NCI-H774 (cell line): ENCODE measurements at regions not wholly inside any gene's neighbourhood (a gene's known extent, or its start where the extent isn't known, plus 50 kb on each side); places are given as distances from the start of the nearest gene placed in this dataset.

Experiments used
- DNase-seq: peaks from one replicate; lab custom pipeline; 2025; lab: John Stamatoyannopoulos, UW

DNA sequence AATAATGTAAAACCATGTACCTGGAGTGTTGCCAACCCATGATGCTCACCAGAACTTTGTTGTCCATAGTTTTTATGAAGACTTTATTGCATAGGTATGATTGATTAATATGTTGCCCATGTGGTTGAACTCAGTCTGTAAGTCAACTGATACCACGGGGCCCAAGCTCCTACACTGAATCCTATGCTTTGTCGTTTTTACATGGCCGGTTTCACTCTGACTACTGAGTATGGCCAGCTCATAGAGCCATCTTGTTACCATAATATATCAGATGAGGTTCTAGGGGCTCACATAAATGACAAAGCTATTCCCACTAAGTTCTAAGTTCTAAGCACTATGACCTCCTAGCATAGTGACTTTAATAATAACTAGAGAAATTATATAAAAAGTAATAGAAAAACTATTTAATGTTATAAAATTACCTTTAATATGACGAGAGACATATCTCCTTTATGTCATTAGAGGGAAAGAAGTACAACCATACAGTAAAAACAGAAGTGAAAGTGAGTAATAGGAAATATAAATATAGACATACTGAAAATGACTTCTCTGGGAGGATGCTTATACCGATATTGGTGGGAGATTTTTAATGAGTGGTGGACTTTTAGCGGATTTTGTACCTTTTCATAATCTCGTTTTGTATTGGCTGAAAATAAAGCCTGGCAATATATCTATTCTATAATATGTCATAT is 983.4 kb upstream of the PRMT6 start:
- DNase-seq, result no peak

GRCh38 chr1:106080608-106081325 is 975.7 kb upstream of the PRMT6 start:
- no peak for DNase-seq

- no peak for DNase-seq
These were observed 945.4 kb upstream of the PRMT6 start for GRCh38 chr1:106111044-106111443.

DNA sequence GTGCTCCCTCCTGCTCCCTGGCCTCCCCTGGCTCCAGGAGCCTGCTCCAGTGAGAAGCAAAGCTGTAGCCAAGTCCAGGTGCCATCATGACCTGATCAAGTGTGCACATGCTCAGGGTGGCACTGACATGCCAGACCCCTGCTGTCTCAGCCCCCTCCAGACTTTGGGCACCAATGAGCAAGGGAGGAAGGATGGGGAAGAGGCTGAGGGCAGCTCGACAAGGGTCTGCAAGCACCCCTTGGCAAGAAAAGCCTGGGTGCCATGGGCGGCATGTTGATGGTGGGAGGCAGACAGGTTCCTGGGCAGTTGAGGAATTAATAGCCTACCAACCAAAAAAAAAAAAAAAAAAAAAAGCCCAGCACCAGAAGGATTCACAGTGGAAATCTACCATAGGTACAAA is 942.6 kb upstream of the PRMT6 start:
- no peak for DNase-seq

DNA sequence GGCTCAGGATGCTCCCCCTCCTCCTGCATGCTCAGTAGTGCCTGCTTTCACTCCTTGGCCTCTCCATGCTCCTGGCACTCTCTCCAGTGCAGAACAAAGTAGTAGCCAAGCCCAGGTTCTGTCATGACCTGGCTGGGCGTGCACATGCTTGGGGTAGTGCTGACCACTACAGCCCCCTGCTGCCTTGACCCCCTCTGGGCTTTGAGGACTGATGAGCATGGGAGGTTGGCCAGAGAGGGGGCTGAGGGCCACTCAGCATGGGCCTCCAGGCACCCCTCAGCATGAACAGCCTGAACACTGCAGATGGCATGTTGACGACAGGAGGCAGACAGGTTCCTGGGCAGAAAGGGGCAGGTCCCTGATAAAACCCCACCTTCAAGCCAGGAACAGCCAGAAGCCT is 935.7 kb upstream of the PRMT6 start:
- no peak for DNase-seq

GRCh38 chr1:106121728-106122127 is 934.7 kb upstream of the PRMT6 start:
- no peak for DNase-seq

GRCh38 chr1:106134561-106134960 is 921.9 kb upstream of the PRMT6 start:
- no peak for DNase-seq

- DNase-seq, result no peak
These were observed 883.4 kb upstream of the PRMT6 start for GRCh38 chr1:106173101-106173500.

- no peak for DNase-seq
These were observed 877.7 kb upstream of the PRMT6 start for GRCh38 chr1:106178791-106179190.

GRCh38 chr1:106181866-106182265 is 874.6 kb upstream of the PRMT6 start:
- no peak for DNase-seq

- DNase-seq, result no peak
These were observed 871.4 kb upstream of the PRMT6 start for GRCh38 chr1:106185089-106185488.

DNA sequence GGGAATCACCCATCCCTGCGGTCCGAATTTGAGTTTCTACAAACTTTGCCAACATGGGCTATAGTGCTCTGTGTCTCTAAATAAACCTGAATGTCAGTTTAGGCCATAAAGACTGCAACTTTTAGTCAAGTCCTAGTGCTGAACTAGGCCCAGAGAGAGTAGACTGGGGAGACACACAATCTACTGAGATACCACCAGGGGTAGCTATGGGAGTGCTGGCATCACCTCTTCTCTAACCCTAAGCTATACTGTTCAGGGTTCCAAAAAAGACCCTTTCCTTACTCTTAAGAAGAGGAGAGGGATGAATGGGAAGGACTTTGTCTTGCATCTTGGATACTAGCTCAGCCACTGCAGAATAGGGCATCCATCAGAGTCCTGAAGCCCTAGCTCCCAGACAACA is 866.7 kb upstream of the PRMT6 start:
- DNase-seq, result no peak

DNA sequence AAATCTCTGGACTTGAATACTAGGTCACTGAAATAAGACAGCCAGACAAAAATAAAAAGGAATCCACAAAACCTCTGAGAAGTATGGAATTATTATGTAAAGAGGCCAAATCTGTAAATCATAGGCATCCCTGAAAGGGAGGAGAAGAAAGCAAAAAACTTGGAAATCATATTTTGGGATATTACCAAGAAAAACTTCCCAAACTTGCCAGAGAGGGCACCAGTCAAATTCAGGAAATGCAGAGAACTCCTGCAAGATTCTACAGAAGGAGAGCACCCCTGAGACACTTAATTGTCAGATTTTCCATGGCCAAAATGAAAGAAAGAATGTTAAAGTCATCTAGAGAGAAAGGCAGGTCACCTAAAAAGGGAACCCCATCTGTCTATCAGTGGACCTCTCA is 862.3 kb upstream of the PRMT6 start:
- DNase-seq, result no peak

DNA sequence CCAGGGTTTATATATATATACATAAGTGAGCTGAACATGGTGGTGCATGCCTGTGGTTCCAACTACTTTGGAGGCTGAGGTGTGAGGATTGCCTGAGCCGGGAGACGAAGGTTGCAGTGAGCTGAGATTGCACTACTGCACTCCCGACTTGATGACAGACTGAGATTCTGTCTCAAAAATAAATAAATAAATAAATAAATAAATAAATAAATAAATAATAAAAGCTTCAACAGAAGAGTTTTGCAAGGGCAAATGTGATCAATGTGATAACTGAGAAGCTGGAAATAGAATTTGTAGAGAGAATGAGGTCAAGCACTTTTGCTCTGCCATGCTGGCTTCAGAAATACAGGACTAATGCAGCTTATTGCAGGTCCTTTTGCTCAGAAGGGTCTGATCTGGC is 855.8 kb upstream of the PRMT6 start:
- no peak for DNase-seq

- no peak for DNase-seq
These were observed 849.3 kb upstream of the PRMT6 start for GRCh38 chr1:106207185-106207584.

GRCh38 chr1:106217765-106218164 is 838.7 kb upstream of the PRMT6 start:
- DNase-seq, result no peak

DNA sequence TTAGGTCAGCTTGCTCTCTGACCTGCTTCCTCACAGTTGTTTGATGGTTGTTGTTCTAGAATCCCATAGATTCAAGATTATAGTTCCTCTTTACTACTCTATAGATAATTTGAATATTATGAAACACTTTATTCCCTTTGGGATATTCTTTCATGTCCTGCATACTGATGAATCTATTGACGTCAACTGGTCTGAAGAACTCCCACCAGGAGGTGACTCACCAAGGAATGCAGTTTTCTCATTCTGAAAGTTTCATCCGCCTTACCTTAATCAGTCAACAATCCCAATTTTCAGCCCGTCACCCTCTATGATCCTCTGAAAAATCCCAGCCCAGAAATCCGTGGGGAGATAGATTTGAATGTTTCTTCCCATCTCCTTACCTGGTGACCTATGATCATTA is 834.1 kb upstream of the PRMT6 start:
- no peak for DNase-seq

GRCh38 chr1:106223213-106223612 is 833.3 kb upstream of the PRMT6 start:
- DNase-seq, result no peak

- no peak for DNase-seq
These were observed 832.0 kb upstream of the PRMT6 start for GRCh38 chr1:106224426-106224825.

GRCh38 chr1:106225403-106225802 is 831.1 kb upstream of the PRMT6 start:
- no peak for DNase-seq

GRCh38 chr1:106226550-106226949 is 829.9 kb upstream of the PRMT6 start:
- DNase-seq, result no peak

GRCh38 chr1:106232128-106232527 is 824.3 kb upstream of the PRMT6 start:
- no peak for DNase-seq

DNA sequence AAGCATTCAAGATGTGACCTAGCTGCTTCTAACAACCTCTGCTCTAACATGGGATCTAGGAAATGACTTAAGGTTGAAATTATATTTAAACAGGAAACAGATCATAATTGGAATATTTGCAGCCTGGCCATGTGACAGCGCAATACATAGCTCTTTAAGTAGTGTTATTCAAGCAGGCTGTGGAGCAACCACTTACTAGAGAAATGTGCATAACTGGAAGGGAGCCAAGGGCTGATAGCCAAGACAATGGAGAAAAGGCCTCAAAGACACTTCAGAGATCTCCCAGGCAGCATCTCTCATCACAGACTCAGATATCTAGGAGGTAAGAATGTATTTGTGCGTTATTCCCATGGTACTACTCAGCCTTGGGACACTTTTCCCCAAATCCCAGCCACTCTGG is 823.0 kb upstream of the PRMT6 start:
- no peak for DNase-seq

GRCh38 chr1:106249365-106249764 is 807.1 kb upstream of the PRMT6 start:
- no peak for DNase-seq
